H1 (cell line): ENCODE measurements at regions not wholly inside any gene's neighbourhood (a gene's known extent, or its start where the extent isn't known, plus 50 kb on each side); places are given as distances from the start of the nearest gene placed in this dataset.

Experiments
- CEBPB ChIP-seq: IDR thresholded peaks from 2 replicates; pipeline ENCODE4 v1.6.1; 2012; ENCODE audit warnings: low read depth, low read length
- CHD1 ChIP-seq: IDR thresholded peaks from 2 replicates; pipeline ENCODE4 v1.6.1; 2012; ENCODE audit warnings: low read depth, low read length, improper control_type of control experiment
- CTBP2 ChIP-seq: IDR thresholded peaks from 2 replicates; pipeline ENCODE4 v1.7.0; 2011; ENCODE audit warnings: borderline replicate concordance, mild to moderate bottlenecking, moderate library complexity, mixed read lengths, low read length; ENCODE audit not compliant: insufficient read depth, insufficient read length
- EP300 ChIP-seq, 2 experiments: IDR thresholded peaks; 1 replicate in 1 of 2; 2 replicates in 1 of 2; pipeline ENCODE4 v1.6.1; 2011 to 2012; ENCODE audit warnings: low read depth in 2 of 2, low read length in 2 of 2, mild to moderate bottlenecking in 2 of 2, borderline replicate concordance in 1 of 2, inconsistent platforms in 1 of 2, moderate library complexity in 1 of 2
- KDM5A ChIP-seq: fragments of 200-600 bp; IDR thresholded peaks from 2 replicates; pipeline ENCODE4 v1.7.1; 2012; ENCODE audit warnings: mild to moderate bottlenecking, low read length, inconsistent platforms, mixed read lengths
- POLR2A ChIP-seq, 2 experiments: IDR thresholded peaks; 1 replicate in 1 of 2; 2 replicates in 1 of 2; pipeline ENCODE4 v1.6.1; 2011; ENCODE audit warnings: low read depth in 2 of 2, low read length in 2 of 2, mild to moderate bottlenecking in 2 of 2; ENCODE audit errors: control extremely low read depth in 1 of 2
- POLR2AphosphoS5 ChIP-seq: IDR thresholded peaks from 2 replicates; pipeline ENCODE4 v1.6.1; 2011; ENCODE audit warnings: low read depth, low read length
- RNF2 ChIP-seq: fragments of 200-900, 300-1000 bp; sonication (generic); IDR thresholded peaks from 2 replicates; pipeline ENCODE4 v1.7.1; 2016; ENCODE audit warnings: borderline replicate concordance, low read depth, mild to moderate bottlenecking, antibody characterized with exemption, low read length; ENCODE audit not compliant: poor library complexity, severe bottlenecking; ENCODE audit errors: missing control alignments
- RXRA ChIP-seq: IDR thresholded peaks from 2 replicates; pipeline ENCODE4 v1.6.1; 2011; ENCODE audit warnings: low read depth, mild to moderate bottlenecking, low read length, moderate library complexity; ENCODE audit not compliant: insufficient read depth
- SP4 ChIP-seq: IDR thresholded peaks from 2 replicates; pipeline ENCODE4 v1.6.1; 2012; ENCODE audit warnings: low read length, inconsistent platforms
- TF ChIP-seq, protein P1 (sequence below), 3 experiments: IDR thresholded peaks; 1 replicate in 2 of 3; 2 replicates in 1 of 3; pipeline versions ENCODE4 v1.5.1 to v1.6.1; 2011; ENCODE audit warnings: low read length in 3 of 3, mild to moderate bottlenecking in 3 of 3, inconsistent platforms in 2 of 3, low read depth in 1 of 3, moderate library complexity in 1 of 3; ENCODE audit not compliant: insufficient read depth in 1 of 3; ENCODE audit errors: control extremely low read depth in 1 of 3
- TF ChIP-seq, protein P2 (sequence below): IDR thresholded peaks from 2 replicates; pipeline ENCODE4 v1.6.1; 2011; ENCODE audit warnings: low read length, improper control_type of control experiment

- TF ChIP-seq RXRA: no peak
- no peak for TF ChIP-seq CTBP2
- TF ChIP-seq CEBPB: no peak
- TF ChIP-seq POLR2A (IDR thresholded peaks at IDR 0.05; ENCODE audit: control extremely low read depth in 1 of 2, low read depth in 2 of 2, low read length in 2 of 2): no peak; a peak in 1 of 3 replicates
- TF ChIP-seq POLR2AphosphoS5: no peak
- no peak for TF ChIP-seq RNF2
- no peak; the same call in 1 of the 2 replicates for TF ChIP-seq KDM5A
- no peak for TF ChIP-seq SP4
- TF ChIP-seq, protein P1, sequence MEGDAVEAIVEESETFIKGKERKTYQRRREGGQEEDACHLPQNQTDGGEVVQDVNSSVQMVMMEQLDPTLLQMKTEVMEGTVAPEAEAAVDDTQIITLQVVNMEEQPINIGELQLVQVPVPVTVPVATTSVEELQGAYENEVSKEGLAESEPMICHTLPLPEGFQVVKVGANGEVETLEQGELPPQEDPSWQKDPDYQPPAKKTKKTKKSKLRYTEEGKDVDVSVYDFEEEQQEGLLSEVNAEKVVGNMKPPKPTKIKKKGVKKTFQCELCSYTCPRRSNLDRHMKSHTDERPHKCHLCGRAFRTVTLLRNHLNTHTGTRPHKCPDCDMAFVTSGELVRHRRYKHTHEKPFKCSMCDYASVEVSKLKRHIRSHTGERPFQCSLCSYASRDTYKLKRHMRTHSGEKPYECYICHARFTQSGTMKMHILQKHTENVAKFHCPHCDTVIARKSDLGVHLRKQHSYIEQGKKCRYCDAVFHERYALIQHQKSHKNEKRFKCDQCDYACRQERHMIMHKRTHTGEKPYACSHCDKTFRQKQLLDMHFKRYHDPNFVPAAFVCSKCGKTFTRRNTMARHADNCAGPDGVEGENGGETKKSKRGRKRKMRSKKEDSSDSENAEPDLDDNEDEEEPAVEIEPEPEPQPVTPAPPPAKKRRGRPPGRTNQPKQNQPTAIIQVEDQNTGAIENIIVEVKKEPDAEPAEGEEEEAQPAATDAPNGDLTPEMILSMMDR (IDR thresholded peaks at IDR 0.05; ENCODE audit: control extremely low read depth in 1 of 3, insufficient read depth in 1 of 3, low read depth in 1 of 3, low read length in 3 of 3): no peak
- no peak for TF ChIP-seq EP300 (IDR thresholded peaks at IDR 0.05; ENCODE audit: borderline replicate concordance in 1 of 2, low read depth in 2 of 2, low read length in 2 of 2)
- TF ChIP-seq CHD1: no peak
- TF ChIP-seq, protein P2, sequence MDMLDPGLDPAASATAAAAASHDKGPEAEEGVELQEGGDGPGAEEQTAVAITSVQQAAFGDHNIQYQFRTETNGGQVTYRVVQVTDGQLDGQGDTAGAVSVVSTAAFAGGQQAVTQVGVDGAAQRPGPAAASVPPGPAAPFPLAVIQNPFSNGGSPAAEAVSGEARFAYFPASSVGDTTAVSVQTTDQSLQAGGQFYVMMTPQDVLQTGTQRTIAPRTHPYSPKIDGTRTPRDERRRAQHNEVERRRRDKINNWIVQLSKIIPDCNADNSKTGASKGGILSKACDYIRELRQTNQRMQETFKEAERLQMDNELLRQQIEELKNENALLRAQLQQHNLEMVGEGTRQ: no peak
These were observed 1419.1 kb downstream of the UQCRFS1 start for GRCh38 chr19:27793644-27794493.
